GM21390 (cell line): ENCODE measurements at regions not wholly inside any gene's neighbourhood (a gene's known extent, or its start where the extent isn't known, plus 50 kb on each side); places are given as distances from the start of the nearest gene placed in this dataset.
"Not testable (repeated sequence)": the region's sequence is repeated elsewhere in the genome, so short reads cannot be mapped to it uniquely, and the experiment has no call there.

Experiments
- ATAC-seq: cut with Tn5 transposase; IDR thresholded peaks from one replicate; pipeline ENCODE4 v1.9.1; 2021; ENCODE audit not compliant: unreplicated experiment

DNA sequence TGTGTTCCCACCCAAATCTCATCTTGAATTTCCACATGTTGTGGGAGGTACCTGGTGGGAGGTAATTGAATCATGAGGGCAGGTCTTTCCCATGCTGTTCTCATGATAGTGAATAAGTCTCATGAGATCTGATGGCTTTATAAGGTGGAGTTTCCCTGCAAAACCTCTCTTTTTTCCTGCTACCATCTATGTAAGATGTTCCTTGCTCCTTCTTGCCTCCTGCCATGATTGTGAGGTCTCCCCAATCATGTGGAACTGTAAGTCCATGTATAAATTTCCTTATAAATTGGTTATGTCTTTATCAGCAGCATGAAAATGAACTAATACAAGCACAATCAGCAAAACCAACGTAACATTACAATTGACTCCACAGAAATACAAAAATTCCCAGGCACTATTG is 814.8 kb upstream of the CITED2 start:
- not testable (repeated sequence) for ATAC-seq

DNA sequence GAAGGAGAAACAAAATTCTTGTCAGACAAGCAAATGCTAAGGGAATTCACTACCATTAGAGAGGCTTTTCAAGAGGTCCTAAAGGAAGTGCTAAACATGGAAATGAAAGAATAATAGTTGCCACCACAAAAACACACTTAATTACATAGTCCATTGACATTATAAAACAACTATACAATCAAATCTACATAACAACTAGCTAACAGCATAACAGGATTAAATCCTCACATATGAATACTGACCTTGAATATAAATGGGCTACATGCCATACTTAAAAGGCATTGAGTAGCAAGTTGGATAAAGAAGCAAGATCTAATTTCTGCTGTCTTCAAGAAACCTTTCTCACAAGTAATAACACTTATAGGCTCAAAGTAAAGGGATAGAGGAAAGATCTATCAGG is 811.5 kb upstream of the CITED2 start:
- no peak for ATAC-seq

DNA sequence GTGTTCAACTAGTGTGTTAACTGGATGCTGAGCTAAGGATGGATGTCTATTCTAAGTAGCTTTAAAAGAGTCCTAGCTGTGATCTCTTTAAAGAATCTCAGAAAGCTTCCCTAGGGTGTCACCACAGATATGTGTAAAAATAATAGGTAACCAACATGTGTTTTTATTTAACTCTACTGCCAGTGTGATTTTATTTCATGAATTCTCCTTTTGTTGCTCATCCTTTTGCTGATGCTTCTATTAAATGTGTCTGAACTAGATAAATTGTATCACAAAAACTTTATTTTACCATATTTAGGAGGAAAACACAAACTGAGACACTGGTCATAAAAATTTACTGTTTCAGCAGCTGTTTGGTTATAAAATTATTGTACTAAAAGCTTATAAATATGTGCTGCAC is 809.4 kb upstream of the CITED2 start:
- ATAC-seq, result no peak

DNA sequence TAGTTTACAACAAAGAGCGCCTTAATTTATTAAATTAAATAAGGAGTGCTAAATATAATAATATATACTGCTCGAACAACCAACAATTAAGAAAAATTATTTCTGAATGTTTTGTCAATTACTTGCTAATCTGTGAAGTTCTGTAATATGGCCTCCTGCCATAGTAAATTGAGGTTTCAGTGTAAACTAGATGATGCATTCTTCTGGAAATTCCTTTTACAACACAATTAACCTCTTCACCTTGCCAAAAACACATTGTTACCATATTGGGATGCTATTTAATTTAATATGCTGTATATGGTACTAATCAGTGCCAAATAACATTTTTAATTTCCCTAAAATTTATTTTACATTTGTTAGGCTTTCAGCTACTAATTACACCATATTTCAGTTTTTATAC is 808.4 kb upstream of the CITED2 start:
- ATAC-seq, result no peak

DNA sequence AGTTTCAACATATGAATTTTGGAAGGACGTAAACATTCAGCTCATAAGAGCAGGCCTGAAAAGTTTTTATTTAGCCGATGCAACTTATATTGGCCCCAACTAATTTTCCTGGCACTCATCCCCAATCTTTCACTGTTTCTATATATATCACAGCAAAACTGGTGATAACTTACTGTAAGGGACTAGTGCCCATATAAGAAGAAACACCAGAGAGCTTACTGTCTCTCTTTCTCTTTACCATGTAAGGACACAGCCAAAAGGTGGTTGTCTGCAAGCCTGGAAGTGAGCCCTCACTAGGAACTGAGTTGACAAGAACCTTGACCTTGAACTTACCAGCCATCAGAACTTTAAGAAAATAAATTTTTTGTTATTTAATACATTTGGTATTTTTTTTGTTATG is 807.4 kb upstream of the CITED2 start:
- ATAC-seq, result no peak

DNA sequence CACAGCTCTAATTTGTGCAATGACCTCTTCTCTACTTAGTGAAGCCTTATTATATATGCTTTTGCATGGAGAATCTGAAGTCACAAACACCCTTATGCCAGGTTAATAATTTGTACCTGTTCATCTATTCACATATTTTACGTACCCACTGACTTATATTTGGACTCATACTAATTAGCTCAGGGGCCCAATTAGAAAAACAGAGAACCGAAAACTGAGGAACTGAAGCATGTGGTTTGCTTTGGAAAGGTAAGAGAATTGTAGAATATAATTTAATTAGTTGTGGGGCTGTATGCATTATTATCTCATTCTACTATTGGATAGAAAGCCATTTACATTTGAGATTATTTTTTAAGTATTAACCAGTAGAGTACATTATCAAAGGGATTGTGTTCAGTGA is 805.9 kb upstream of the CITED2 start:
- no peak for ATAC-seq

DNA sequence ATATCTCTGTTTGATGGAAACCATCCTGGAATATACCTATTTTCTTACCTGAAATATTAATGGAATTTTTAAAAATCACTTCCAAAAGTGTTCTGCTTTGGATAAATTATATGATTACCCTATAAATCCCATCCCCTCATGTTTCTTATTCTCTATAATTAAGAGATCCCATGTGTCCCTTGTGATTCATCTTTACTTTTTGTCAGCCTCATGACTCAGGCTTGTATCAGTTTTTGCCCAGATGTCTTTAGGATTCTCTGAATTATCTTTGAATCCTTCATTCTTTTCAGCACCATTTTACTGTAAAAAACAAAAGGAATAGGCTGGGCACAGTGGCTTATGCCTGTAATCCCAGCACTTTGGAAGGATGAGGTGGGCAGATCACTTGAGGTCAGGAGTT is 804.5 kb upstream of the CITED2 start:
- no peak for ATAC-seq

DNA sequence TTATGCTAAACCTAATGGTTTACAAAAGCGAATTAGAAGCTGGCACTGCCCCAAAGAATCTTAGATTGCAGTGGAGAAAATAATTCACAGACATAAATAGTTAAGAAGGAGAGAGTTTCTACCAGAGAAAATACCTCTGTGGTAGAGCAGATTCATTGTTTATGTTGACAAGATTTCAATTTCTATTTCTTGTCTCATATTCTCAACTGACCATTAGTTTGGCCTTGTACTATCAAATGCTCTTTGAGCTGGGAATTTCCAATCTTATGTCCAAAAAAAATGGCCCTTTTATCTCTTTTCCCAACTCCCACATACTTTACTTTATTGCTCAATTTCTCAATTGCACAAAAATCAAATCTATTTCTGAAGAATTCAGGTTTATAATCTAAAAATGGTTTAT is 804.1 kb upstream of the CITED2 start:
- no peak for ATAC-seq

DNA sequence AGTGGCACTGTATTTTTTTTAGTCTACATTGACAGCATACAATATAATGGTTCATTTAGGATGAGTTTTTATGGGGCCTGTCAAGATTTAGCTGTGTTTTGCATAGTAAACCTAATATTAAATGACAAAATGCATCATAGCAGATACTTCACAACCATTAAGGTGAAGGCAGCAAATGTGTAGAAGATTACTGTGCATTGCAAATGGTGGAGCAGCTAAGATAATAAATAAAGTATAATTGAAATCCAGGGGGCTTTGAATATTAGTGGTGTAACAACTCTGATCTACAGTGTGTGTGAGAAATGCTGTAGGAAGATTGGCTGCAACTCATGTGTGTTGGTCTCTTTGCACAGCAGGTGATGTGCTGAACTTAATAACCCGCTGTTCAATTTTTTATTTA is 801.9 kb upstream of the CITED2 start:
- ATAC-seq, result no peak

DNA sequence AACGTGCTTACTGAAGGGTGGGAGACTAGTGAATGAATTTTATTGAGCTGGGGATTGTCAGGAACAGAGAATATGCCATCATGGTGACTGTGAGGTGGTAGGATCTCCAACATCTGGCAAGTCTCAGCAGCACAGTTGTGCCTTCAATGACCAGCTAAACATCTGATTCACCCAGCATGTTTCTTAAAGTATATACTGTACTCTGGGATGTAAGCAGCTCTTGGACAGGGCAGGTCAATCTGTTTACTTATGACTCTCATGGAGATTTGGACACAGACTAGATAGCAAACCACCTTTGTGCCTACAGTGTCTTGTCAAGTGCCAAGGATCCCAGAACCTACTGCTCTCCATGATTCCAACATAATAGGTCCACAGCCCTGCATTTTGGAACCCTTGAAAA is 801.0 kb upstream of the CITED2 start:
- no peak for ATAC-seq

DNA sequence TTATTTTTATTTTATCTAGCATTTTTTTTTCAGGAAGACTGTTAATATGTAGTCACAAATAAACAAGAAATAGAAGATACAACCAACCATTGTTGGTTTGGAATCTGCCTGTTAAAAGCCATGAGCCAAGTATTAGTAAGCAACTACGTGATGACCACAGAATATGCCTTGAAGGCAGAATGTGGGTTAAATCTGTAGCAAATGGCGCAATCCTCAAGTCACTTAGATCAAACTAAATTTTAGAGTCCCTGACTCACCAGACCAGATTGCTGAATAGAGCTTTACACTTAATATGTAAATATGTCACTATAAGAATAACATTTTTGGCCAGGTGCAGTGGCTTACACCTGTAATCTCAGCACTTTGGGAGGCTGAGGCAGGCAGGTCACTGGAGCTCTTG is 800.1 kb upstream of the CITED2 start:
- ATAC-seq, result no peak

DNA sequence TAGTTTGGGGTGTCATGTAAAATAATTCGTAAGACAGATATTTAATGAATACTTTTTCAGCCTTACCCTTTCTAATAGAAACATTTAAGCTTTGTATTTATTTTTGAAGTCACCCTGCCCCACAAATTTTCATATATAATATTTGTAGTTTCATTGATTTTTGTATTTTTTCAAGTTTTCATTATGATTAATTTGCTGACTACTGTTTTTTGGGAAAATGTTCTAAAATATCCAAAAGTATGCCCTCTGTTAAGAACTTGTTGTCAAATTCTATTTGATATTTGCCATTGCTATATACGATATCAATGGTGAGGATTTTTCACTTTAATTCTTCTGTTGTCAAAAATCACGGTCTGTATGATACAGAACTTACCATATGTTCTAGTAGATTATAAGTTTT is 793.9 kb upstream of the CITED2 start:
- ATAC-seq, result no peak

DNA sequence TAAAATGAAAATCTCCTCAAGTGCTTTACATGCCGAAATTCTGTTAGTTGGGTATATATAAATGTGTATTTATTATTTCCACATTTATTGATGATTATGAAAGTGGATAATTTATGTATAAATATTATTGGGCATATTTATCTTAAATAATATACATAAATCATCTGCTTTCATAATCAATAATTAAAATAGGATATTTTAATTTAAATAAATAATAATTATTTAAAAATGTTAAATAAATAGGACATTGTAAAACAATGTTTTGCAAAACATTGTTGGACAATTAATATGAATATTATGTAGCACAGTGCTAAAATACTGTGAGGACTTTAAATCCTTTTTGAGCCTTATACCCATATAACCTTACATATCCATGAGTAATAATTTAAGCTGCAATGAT is 786.5 kb upstream of the CITED2 start:
- no peak for ATAC-seq

DNA sequence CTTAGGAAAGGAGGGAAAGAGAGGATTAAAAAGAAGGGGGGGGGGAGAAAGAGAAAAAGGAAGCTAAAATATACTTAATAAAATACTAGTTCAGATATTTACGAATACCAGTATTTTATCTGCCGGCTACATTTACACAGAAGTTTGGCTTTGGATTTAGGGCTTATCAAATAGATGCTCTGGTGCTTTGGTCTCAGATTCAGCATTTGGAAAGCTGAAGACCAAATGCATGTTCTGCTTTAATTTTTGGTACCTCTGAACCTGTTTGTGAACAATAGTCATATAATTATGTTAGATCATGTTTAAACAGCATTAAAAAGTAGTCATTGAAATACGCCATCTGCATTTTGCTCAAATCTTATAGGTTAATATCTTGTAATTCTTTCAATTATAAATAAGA is 786.0 kb upstream of the CITED2 start:
- ATAC-seq, result no peak

DNA sequence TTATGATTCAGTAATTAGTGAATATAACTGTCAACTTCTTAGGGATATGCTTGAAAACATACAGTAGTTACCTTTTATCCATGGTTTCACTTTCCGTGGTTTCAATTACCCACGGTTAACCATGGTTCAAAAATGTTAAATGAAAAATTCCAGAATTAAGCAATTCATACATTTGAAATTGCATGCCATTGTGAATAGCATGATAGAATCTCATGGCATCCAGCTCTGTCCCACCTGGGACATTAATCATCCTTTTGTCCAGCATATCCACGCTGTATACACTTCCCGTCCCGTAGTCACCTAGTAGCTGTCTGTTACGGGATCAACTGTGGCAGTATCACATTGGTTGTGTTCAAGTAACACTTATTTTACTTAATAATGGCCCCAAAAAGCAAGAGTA is 781.7 kb upstream of the CITED2 start:
- no peak for ATAC-seq

DNA sequence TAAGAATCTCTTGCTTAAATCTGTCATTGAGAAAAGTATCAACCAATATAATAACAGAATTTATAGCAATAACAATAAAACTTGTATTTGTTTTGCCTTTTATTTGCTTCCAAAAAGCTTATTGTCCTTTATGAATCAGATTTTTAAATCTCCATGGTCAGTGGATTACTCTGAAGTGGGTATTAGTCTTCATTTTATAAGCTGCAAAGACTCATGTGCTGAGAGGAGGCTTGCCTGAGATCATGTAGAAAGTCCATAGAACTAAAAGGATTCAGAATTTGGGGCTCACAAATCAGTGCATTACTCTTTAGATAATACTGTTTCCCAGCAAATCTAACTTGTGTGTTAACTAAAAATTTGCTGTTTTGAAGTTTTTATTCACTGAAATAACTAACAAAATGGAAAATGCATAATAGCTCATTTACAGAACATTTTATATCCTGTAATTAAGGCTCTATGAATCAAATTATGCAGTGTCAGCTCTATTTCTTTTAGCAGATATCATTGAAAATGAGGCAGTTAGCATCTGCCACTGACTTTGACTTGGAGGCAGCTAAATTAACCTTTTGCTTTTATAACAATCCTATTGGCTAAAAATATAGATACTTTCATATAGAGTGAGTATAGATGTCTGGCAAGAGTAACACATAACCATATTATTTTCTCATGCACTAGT is 781.1 kb upstream of the CITED2 start:
- no peak for ATAC-seq

DNA sequence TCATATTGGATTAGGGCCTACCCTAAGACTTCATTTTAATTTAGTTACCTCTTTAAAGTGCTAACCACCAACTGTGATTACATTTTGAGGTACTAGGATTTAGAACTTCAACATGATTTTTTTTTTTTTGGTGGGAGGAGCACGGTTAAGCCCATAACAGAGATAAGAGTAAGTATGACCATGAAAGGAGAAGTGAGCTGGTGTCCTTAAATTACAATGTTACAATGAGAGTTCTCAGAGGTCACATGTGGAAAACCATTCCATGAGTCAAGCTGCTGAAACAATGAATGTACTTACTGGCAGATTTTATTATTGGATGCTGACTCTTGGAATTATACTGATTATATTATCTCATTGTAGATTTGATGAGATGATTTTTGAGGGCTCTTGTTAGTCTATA is 779.3 kb upstream of the CITED2 start:
- no peak for ATAC-seq

DNA sequence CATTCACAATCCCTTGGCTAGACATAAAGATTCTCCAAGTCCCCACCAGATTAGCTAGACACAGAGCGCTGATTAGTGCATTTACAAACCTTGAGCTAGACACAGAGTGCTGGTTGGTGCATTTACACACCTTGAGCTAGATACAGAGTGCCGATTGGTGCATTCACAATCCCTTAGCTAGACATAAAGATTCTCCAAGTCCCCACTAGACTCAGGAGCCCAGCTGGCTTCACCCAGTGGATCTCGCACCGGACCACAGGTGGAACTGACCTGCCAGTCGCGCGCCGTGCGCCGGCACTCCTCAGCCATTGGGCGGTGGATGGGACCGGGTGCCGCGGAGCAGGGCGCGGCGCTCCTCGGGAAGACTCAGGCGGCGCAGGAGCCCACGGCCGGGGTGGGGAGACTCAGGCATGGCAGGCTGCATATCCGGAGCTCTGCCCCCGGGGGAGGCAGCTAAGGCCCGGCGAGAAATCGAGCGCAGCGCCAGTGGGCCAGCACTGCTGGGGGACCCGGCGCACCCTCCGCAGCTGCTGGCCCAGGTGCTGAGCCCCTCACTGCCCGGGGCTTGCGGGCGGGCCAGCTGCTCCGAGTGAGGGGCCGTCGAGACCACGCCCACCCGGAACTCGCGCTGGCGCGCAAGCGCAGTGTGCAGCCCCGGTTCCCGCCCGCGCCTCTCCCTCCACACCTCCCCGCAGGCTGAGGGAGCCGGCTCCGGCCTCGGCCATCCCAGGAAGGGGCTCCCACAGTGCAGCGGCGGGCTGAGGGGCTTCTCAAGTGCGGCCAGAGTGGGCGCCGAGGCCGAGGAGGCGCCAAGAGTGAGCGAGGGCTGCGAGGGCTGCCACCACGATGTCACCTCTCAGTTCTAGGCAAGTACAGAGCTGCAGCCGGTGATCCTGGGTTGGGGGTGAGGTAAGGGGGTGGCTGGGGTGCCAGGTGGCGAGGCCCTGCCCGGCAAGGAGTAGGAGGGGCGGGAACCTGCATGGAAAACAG is 773.7 kb upstream of the CITED2 start:
- ATAC-seq, result not testable (repeated sequence)

DNA sequence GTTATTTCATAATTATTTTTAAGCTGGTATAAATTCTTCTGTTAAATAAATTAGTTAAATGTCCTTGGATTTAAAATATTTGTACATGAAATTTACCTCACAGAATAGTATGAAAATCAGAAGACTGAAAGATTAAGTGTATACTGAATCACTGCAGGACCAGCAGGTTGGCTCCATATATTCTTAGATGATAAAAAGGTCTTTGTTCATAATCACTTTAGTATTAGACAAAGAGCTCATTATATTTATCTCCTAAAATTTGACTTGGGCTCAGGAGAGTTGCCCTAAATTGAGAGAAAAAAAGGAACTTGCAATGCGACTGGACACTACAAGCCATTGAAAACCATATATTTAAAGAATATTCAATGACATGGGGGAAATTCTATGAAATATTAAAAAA is 766.4 kb upstream of the CITED2 start:
- ATAC-seq, result no peak

DNA sequence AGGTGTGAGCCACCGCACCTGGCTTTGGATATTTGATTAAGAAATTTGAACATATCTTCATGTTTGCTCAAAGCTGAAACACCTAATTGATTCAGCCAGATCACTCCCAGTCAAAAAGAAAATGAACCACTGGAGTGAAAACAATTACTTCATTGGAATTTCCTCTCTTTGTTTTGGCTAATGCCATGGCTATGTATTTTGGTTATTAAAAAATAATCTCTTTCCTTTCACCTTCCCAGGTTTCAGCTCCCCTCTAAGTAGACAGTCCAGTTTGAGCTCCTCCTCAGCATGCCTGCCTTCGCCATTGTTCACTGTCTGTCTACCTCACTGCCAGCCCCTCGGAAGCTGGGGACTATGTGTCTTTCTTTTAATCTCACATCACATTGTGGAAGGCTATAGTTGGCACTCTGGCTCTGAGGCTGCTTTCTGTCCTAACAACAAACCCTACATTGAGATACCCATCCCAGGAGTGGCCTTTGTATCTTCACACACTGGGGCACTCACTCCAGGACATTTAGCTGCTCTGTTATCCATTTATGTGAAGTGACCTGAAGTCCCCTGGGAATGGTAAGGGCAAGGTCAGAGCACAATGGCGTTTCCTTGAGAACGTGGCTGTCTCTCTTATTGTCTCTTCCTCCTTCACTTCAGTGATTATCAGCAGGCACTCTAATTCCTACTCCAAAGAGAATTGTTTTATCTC is 764.0 kb upstream of the CITED2 start:
- no peak for ATAC-seq

DNA sequence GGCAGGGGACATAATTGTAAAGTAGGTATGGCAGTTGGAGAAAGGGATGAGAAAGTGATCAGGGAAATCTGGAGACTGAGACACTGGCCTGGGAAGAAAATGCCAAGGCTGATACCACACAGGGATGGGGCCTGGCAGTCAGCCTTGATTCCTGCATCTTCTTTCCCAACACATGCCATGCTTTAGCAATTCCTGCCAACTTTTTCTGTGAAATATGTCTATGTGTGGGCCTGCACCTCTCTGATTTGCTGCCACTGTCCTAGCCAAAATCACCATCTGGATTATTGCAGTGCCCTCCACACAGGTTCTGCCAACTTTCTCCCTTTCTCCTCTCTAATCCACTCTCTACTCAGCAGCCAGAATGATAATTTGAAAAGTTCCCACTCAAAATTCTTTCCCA is 759.8 kb upstream of the CITED2 start:
- ATAC-seq, result no peak

DNA sequence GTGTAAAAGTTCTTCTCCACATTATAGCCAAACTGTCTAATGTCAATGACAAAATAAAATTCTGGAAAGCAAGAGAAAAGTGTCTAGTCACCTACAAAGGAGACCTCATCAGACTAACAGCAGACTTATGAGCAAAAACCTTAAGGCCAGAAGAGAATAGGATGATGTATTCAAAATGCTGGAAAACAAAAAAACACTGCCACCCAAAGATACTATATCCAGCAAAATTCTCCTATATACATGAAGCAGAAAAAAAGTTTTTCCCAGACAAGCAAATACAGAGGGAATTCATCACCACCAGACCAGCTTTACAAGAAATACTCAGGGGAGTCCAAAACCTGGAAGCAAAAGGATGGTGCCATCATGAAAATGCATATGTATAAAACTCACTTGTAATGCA is 755.6 kb upstream of the CITED2 start:
- ATAC-seq, result no peak
